Caco-2 (cell line): ENCODE measurements at regions not wholly inside any gene's neighbourhood (a gene's known extent, or its start where the extent isn't known, plus 50 kb on each side); places are given as distances from the start of the nearest gene placed in this dataset.

Experiments
- BruUV-seq: library from RNA; stranded (reverse); fragments of 400-500 nt; replicated peaks from 2 replicates; lab custom pipeline; 2021; lab: Mats Ljungman, UMichigan
- CTCF ChIA-PET: fragments of 300-600 bp; sonication (Branson Sonifier 250); formaldehyde crosslinking; loops from one replicate; lab custom pipeline; 2022; ENCODE audit warnings: antibody characterized with exemption; lab: Charles Lee
- POLR2A ChIA-PET: fragments of 300-600 bp; sonication (Branson Sonifier 250); formaldehyde crosslinking; loops from one replicate; lab custom pipeline; 2022; ENCODE audit warnings: antibody characterized with exemption; lab: Charles Lee
- DNase-seq, 2 experiments: peaks; one replicate each; pipeline versions ENCODE4 v3.0.0 to v3.0.0-alpha.2; 2020 to 2022
- H3K27me3 ChIP-seq: replicated peaks from 2 replicates; pipeline ENCODE4 v1.6.0; 2011; ENCODE audit warnings: low read length; ENCODE audit not compliant: control insufficient read depth, insufficient read depth
- H3K36me3 ChIP-seq: 2 replicates; pipeline ENCODE4 v1.5.1; 2011; ENCODE audit warnings: low read length; ENCODE audit not compliant: control insufficient read depth, insufficient read depth
- H3K4me1 ChIP-seq: fragments of 250-450 bp; sonication (Bioruptor Pico); 2 replicates; pipeline ENCODE4 v1.5.1; 2020; ENCODE audit warnings: mild to moderate bottlenecking
- H3K4me3 ChIP-seq: 2 replicates; pipeline ENCODE4 v1.5.1; 2011; ENCODE audit warnings: low read depth, mild to moderate bottlenecking, control low read depth, low read length
- H3K9me3 ChIP-seq: fragments of 250-450 bp; sonication (Bioruptor Pico); 2 replicates; pipeline ENCODE4 v1.5.1; 2020; ENCODE audit warnings: mild to moderate bottlenecking, moderate library complexity
- H3K27ac Mint-ChIP-seq: one replicate; pipeline ENCODE4 v1.8.0; 2022; ENCODE audit warnings: mixed read lengths; ENCODE audit not compliant: unreplicated experiment
- H3K27me3 Mint-ChIP-seq: one replicate; pipeline ENCODE4 v1.8.0; 2022; ENCODE audit warnings: mixed read lengths; ENCODE audit not compliant: insufficient read depth, unreplicated experiment
- H3K36me3 Mint-ChIP-seq: one replicate; pipeline ENCODE4 v1.8.0; 2022; ENCODE audit warnings: mild to moderate bottlenecking, mixed read lengths; ENCODE audit not compliant: insufficient read depth, unreplicated experiment
- H3K4me1 Mint-ChIP-seq: one replicate; pipeline ENCODE4 v1.8.0; 2022; ENCODE audit warnings: low read depth, mixed read lengths; ENCODE audit not compliant: unreplicated experiment
- H3K4me3 Mint-ChIP-seq: one replicate; pipeline ENCODE4 v1.8.0; 2022; ENCODE audit warnings: mild to moderate bottlenecking, moderate library complexity, mixed read lengths; ENCODE audit not compliant: unreplicated experiment
- H3K9me3 Mint-ChIP-seq: one replicate; pipeline ENCODE4 v1.8.0; 2022; ENCODE audit warnings: mixed read lengths; ENCODE audit not compliant: unreplicated experiment
- CTCF ChIP-seq, 2 experiments: fragments of 200-600 bp in 1 of 2; IDR thresholded peaks; 1 replicate in 1 of 2; 2 replicates in 1 of 2; pipeline versions ENCODE4 v1.5.1 to v1.8.0; 2011 to 2022; ENCODE audit warnings: antibody characterized with exemption in 1 of 2, control low read depth in 1 of 2, inconsistent platforms in 1 of 2, low read depth in 1 of 2, low read length in 1 of 2, mild to moderate bottlenecking in 1 of 2, moderate library complexity in 1 of 2; ENCODE audit not compliant: insufficient read depth in 1 of 2, severe bottlenecking in 1 of 2, unreplicated experiment in 1 of 2
- intact Hi-C: fragments of 100-400 bp; cut with micrococcal nuclease; formaldehyde crosslinking; loops from one replicate; pipeline ENCODE4 v1.10.0; 2022; ENCODE audit not compliant: unreplicated experiment

DNA sequence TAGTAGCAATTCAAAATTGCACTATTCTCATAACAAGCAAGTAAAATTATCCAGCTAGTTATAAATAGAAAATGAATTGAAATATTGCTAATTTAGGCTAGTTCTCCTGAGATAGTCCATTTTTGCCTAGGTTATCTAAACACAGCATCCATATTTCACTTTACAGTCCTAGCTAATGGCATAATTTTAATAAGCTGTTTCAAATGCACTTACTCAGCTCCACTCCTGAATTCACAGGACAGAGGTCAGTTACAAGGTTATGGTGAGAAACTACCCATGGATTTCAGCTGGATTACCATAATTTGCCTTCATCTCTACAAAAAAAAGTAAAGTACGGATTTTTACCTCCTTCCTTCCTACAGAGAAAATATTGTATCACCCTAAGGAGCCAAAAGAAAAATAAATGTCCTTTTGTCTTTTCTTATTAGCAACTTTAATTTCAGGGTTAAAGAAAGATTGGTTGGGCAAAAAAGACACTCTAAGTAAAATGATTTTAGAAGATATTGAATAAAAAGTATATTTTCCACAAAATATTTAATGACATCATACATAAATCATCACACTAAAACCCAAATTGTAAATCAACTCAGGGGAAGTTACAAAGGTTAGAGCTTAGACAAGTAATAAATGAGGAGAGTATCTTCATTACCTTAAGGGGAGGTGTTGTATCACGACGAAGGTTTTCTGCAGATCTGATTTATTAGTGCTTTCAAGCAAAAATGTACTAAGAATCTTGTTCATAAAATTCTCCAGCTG lies 377.4 kb downstream of the C12orf50 start:
- intact Hi-C loops = no loop called here

GRCh38 chr12:87642245-87642644 lies 387.0 kb downstream of the C12orf50 start:
- intact Hi-C loops = no loop called here
- POLR2A ChIA-PET = no interaction called here
- H3K4me3 ChIP-seq = no peak overlapping the region

More for the DNA sequence above, 377.4 kb downstream of the C12orf50 start:
- Histone ChIP-seq H3K27me3 (no peaks in the 10 kb centered on the region), H3K4me1 (no peaks in the 10 kb centered on the region), H3K9me3 (no peaks in the 10 kb centered on the region), H3K4me3 (no peak overlapping the region), H3K36me3 (no peaks in the 10 kb centered on the region)
- Mint-ChIP-seq H3K4me1 (no peaks in the 10 kb centered on the region), H3K9me3 (no peaks in the 10 kb centered on the region), H3K4me3 (no peak overlapping the region), H3K27ac (no peak overlapping the region), H3K27me3 (peaks cover 3% of the 10 kb centered on the region), H3K36me3 (no peaks in the 10 kb centered on the region)
- no peak for DNase-seq
- BruUV-seq = no TSS peak
- POLR2A ChIA-PET = no interaction called here
- no peak for TF ChIP-seq CTCF (IDR thresholded peaks at IDR 0.05; ENCODE audit: insufficient read depth in 1 of 2, low read depth in 1 of 2, low read length in 1 of 2, severe bottlenecking in 1 of 2, unreplicated experiment in 1 of 2)
- CTCF ChIA-PET = no interaction called here

GRCh38 chr12:87618199-87618598 lies 411.0 kb downstream of the C12orf50 start:
- Mint-ChIP-seq H3K27ac (no peak overlapping the region), H3K27me3 (no peaks in the 10 kb centered on the region), H3K36me3 (no peaks in the 10 kb centered on the region), H3K9me3 (no peaks in the 10 kb centered on the region), H3K4me3 (no peak overlapping the region), H3K4me1 (no peaks in the 10 kb centered on the region)
- H3K36me3 ChIP-seq = no peaks in the 10 kb centered on the region
- TF ChIP-seq CTCF (IDR thresholded peaks at IDR 0.05; ENCODE audit: insufficient read depth in 1 of 2, low read depth in 1 of 2, low read length in 1 of 2, severe bottlenecking in 1 of 2, unreplicated experiment in 1 of 2) = no peak
- BruUV-seq = no TSS peak
- H3K4me1 ChIP-seq = no peaks in the 10 kb centered on the region
- ChIA-PET CTCF (no interaction called here), POLR2A (no interaction called here)
- H3K4me3 ChIP-seq = no peak overlapping the region
- H3K27me3 ChIP-seq = no peaks in the 10 kb centered on the region
- no peak for DNase-seq
- intact Hi-C loops = no loop called here
- no peaks in the 10 kb centered on the region for H3K9me3 ChIP-seq

More at GRCh38 chr12:87642245-87642644, 387.0 kb downstream of the C12orf50 start:
- DNase-seq = no peak
- CTCF ChIA-PET = no interaction called here
- Mint-ChIP-seq H3K4me1 (no peaks in the 10 kb centered on the region), H3K9me3 (no peaks in the 10 kb centered on the region), H3K27me3 (no peaks in the 10 kb centered on the region), H3K27ac (no peak overlapping the region), H3K4me3 (no peak overlapping the region), H3K36me3 (no peaks in the 10 kb centered on the region)
- Histone ChIP-seq H3K4me1 (no peaks in the 10 kb centered on the region), H3K36me3 (no peaks in the 10 kb centered on the region), H3K9me3 (no peaks in the 10 kb centered on the region), H3K27me3 (no peaks in the 10 kb centered on the region)
- no TSS peak for BruUV-seq
- TF ChIP-seq CTCF (IDR thresholded peaks at IDR 0.05; ENCODE audit: insufficient read depth in 1 of 2, low read depth in 1 of 2, low read length in 1 of 2, severe bottlenecking in 1 of 2, unreplicated experiment in 1 of 2) = no peak
